NCI-H1092 treated with DMSO at 0.1 percent for 48 hours (cell line): ENCODE measurements at regions not wholly inside any gene's neighbourhood (a gene's known extent, or its start where the extent isn't known, plus 50 kb on each side); places are given as distances from the start of the nearest gene placed in this dataset.

Source experiments
- DNase-seq: peaks from one replicate; lab custom pipeline; 2025; lab: John Stamatoyannopoulos, UW

DNA sequence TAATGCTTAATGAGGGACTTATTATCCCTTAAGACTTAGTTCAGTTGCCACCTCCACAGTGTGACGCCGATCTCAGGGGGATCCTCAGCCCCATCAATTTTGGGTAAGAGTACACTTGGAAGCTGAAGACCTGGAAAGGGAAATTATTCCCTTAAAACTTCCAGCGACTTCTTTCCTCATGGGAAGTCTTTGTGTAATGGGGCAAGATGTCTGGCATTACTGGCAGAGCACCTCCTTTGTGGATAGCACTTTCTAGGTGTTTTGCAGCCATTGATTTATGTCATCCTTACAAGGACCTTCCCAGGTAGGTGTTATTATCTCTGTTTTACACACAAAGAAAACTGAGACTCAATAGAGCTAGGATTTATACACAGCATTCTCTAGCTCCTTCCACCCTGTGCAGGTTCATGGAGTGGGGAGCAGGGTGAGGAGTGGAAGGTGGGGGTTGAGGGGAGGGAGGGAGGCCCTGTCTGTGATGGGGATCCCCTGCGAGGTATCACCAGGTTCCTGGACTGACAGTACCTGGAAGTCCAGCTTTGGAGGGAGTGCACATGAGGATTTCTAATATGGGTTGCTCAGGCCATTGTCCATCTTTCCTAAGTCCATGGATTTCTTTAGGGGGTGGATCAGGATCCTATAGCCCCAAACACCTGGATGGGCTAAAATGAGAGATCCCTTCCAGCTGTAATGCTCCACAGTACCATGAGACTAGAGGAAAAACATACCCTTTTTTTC is 79.4 kb downstream of the MYCN start:
- no peak for DNase-seq

DNA sequence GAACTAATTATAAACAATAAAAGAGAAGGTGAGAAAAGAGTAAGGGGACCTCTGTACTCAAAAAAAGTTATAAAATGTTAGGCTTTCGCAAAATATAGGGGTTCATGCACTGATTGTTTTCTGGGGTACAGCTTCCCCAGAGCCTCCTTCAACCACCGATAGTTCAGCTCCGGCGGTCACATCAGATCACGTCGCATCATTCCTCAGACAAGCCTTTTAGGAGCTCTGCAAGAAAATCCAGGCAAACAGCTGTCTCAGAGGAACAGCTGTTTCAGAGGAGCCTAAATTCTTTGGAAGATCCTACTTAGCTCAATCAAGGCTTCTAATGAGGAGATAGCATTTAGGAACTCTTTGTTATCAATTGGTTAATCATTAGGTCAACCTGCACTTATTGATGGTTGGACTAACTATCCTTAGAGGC is 78.7 kb downstream of the MYCN start:
- no peak for DNase-seq

DNA sequence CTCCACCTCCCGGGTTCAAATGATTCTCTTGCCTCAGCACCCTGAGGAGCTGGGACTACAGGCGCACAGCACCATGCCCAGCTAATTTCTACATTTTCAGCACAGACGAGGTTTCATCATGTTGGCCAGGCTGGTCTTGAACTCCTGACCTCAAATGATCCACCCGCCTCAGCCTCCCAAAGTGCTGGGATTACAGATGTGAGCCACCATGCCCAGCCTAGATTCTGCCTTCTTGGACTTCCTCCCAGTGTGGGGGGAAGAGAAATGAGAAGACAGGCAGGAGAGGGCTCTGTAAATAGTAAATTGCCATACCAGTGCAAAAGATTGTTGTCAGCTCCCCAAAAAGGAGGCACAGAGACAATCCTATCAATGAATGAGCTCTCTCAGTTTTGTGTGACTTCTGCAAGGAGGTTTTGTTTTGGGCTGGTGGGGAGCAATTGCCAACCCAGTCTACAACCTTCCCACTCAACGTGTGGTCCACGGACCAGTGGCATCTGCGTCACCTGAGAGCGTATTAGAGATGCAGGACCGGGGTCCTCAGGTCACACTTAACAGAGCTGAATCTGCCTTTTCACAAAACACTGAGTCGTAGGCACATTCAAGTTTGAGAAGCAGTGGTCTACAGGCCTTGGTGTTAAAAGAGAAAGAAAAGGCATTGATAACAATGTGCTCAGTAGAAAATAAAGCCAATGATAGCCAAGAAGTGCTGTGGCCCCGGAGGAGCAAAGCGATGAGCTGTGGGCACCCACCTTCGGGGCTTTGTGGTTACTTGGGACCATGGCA is 78.1 kb downstream of the MYCN start:
- DNase-seq = no peak

DNA sequence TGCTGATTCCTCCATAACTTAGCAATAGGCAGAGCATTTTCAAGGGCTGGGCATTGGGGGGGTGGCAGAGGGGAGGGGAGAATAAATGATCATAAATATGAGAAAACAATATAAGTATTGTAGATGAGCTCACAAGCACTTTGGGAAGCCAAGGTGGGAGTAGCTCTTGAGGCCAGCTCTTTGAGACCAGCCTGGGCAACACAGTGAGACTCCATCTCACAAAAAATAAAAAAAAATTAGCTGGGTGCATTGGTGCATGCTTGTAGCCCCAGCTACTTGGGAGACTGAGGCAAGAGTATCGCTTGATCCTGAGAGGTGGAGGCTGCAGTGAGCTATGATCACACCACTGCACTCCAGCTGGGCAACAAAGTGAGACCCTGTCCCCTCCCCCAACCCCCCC is 75.9 kb downstream of the MYCN start:
- DNase-seq = no peak

DNA sequence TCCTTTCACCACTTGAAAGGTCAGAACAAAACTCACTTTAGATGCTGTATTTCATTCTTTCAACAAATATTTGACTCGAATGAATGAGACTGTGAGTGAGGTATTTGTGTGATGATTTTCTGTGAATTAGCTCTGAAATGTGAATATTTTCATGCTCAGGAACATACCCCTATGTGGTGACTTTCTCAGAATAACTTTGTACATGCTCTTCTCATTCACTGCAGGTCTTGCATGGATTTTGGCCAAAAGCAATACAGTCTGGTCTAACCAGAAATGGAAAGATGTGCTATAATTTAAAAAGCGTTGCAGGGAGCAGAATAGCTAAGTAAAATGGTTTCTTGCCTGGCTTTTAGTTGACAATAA is 75.5 kb downstream of the MYCN start:
- no peak for DNase-seq

DNA sequence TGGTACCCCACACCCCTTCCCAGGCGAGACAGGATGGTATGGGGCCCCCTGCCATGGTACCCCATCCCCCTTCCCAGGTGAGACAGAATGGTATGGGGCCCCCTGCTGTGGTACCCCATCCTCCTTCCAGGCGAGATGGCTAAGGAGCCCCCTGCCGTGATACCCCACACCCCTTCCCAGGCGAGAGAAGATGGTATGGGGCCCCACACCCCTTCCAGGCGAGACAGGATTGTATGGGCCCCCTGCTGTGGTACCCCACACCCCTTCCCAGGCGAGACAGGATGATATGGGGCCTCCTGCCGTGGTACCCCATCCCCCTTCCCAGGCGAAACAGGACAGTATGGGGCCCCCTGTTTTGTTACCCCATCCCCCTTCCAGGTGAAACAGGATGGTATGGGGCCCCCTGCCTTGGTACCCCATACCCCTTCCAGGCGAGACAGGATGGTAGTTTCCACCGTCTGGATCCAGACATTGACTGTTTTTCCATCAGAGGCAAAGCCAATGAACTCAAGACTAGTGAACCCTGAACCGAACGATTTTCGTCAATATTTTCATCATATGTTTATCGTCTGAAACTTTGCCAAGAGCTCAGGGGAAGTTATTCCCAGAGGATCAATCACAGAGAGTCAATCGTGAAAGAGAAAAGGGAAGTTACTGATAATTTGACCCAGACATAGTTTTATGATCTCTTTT is 75.0 kb downstream of the MYCN start:
- DNase-seq = no peak

DNA sequence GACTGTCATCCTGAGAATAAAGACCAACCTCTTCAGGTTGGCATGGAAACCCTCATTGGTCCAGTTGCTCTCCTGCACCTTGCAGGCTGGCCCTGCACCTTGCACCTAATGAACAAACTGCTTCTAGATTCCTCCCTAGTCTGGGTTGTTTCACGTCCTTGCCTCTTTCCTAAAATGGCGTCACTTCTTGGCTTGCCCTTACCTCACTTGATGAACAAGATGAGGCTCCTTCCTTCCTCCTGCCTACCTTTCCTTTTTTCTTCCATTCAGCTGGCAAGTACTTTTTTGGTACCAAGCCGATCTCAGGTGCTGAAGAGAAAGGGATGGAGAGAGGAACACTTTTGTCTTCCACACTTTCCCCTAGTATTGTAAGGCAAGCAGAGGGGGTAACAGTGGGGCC is 74.5 kb downstream of the MYCN start:
- DNase-seq = peak; percentile 30

DNA sequence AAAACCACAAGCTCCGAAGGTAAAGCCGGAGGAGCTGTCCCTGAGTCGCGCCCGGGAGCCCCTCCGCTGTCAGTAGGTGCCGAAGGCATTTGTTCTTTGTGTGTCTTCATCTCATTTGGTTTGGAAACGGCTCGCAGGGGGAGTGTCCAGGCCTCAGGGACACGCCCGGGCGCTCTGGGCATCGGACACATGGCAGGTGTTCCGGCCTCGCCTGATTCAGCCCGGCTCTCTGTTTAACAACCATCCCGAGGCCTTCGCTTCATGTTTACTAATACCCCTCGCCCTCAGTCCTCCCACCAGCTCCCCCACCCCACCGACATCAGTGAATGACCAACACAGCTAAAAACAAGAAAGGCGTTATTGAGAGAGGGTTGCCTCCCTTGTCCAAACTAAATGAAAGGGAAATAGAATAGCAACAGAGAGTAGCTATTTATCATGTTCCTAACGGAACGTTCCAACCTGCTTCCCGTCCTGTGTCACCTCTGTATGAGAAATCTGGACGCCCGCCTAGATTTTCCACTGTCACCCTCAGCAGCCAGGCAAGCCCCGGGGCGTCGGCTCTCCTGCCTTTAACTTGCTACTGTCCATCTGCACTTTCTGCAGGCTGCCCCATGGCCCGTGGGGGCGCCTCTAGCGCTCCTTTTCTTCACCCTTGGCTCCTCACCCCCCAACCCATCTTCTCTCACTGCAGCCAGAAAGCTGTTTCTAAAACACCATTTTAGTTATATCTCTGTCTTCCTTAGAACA is 73.9 kb downstream of the MYCN start:
- peak; percentile 50 for DNase-seq

DNA sequence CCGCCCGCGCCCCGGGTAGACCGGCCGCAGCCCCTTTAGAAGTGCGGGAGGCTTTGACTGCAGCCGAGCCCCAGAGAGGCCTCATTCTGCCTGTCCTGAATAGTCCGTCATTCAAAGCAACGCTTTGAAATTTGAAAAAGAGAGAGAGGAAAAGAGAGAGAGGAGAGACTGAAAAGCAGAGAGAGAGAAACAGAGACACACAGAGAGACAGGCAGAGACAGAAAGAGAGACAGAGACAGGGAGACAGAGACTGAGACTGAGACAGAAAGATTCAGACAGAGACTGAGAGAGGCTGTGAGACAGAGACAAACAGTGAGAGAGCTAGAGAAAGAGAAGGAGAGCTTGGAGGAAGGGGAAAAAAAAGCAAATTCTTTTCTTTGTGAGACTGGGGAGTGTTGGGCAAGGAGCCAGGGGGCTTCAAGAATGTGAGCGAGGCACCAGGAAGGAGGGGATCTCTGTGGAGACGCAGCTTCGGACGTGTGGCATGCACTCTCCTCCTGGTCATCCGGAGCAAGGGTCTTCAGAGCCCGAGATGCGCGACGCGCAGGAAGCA is 73.1 kb downstream of the MYCN start:
- no peak for DNase-seq

DNA sequence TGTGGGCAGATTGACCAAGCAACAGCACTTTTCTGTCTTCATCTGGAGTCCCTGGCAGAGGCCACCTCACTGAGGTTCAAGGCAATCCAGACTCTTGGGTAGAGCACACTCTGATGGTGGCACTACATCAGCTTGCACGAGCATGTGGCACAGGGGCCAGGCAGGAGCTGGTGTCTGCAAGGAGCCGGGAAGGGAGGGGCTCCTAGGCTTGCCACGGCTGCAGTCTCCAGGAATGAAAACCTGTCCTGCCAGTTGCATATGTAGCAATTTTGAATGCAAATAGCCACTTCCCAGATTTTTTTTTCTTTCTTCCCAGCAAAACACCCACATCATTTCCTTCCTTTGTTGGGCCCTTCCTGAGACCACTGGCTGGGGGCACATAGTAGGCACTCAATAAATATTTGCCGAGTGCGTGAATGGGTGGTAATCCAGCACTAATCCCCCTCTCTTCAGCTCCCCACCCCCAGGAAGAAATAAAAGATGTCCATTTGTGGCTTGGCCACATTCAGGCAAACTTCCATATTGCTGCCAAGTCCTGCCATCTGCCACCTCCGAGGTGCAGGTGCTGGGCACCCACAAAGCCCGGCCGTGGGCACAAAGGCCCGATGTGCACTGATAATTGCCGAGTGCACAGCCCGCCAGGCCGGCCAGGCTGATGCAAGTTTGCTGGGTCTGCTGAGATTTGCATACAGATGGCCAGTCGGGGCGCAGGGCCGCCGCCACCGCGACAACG is 72.4 kb downstream of the MYCN start:
- peak; percentile 70 for DNase-seq

DNA sequence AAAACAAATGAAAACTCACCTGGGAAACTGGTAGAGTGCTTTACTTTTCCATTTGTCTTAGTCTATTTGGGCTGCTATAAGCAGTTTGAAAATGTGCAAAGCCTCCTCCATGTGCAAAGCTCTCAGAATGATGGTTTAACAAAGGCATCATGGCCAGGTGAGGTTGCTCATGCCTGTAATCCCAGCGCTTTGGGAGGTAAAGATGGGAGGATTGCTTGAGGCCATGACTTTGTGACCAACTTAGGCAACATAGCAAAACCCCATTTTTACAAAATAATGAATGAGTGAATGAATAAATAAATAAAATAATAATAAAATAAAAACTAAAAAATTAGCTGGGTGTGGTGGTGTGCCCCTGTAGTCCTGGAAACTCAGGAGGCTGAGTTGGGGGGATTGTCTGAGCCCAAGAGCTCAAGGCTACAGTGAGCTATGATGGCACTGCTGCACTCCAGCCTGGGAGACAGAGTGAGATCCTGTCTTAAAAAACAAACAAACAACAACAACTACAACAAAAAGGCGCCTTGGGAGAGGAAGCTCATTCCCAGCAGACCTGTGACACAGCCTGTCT is 71.8 kb downstream of the MYCN start:
- no peak for DNase-seq

DNA sequence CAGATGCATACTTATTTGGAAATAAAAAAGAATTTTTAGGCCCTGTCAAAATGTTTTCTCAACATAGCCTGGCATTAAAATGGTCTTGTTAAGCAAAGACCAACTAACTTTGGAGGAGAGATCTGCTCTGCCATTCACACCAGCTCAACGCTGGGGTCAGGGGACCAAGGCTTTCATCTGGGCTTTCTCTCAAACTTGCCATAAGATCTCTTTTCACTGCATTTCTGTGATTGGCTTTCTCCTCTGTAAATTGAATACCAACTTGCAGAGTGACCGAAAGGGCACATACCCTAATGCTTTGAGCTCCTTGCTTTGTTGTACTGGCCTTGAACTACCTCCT is 71.2 kb downstream of the MYCN start:
- no peak for DNase-seq

DNA sequence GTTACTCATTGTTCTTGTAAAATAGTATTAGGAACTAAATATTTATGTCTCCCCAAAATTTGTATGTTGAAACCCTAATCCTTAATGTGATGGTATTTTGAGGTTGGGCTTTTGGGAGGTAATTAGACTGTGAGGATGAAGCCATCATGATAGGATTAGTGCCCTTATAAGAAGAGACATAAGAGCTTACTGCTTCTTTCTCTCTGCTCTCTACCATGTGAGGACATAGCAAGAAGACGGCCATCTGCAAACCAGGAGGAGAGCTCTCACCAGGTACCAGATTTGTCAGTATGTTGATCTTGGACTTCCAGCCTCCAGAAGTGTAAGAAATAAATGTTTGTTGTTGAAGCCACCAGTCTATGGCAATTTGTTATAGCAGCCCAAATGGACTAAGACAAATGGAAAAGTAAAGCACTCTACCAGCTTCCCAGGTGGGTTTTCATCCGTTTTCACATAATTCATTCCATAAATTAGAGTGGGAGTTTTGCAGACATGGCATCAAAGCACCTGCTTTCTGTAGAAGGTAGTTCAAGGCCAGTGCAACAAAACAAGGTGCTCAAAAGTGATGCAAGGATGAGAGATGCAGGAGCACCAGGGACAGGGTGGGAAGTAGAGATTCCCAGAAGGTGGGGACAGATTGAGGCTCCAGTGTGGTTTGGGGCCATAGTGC is 70.7 kb downstream of the MYCN start:
- no peak for DNase-seq

DNA sequence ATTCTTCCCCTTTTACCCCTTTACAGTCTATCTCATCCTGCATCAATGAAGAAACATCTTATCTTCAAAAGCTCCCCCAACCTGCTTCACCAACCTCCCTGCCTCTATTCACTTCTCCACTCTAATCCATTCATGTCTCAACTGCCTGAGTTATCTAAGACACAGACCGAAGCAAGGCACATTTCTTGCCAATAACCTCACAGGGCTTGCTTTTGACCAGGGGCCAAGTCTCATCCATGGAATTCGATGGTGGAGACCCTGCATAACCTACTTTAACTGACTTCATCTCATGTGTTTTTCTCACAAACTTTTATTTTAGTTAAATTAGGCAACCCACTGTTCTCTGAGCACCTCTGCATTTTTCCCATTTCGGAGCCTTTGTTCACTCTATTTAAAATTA is 69.7 kb downstream of the MYCN start:
- no peak for DNase-seq

DNA sequence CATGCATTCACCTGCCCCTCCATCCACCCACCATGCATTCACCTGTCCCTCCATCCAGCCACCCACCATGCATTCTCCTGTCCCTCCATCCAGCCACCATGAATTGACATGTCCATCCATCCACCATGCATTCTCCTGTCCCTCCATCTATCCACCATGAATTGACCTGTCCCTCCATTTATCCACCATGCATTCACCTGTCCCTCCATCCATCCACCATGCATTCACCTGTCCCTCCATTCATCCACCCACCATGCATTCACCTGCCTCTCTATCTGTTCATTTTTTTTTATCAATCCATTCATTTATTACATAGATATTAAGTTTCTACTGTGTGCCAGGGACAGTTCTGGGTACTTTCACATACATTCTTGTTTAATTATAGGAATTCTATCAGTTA is 69.2 kb downstream of the MYCN start:
- DNase-seq = no peak

DNA sequence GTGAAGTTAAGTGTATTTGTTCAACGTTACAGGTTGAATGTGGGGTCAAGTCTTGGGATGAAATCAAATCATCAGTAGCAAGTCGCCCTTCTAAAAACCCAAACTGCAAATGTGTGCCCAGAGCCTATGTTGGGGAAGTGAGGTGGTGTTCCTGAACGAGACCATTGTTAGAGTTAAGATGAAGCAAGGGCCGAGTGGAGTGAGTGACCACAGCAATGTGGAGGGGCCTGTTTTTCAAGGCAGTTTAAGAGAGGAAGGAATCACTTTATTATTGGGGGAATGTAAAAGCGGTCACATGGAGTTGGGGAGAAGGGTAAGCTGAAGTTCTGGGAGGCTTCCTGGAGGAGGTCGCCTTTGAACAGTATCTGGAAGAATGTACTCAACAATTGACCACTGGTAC is 68.5 kb downstream of the MYCN start:
- no peak for DNase-seq

DNA sequence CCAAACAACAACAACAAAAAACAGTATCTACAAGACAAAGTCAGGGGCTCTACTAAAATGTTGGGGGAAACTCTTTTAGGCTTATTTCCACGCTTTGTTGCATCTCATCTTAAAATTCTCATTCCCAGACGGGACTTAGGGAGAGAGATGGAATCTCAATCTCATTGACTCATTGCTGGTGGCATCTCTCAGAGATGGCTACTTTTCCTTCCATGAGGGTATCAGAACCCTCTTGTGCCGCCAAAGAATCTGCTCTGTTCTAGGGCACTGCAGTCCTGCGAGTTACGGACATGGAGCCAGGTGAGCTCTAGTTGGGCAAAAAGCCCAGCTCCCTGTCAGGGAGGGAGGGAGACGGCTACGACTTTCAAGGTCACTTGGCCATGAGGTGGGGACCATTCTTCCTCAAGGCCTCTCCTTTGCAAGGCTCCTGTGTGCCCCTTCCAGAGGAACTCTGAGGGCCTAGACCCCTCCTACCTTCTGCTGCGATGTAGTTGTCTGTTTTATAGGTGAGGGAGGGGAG is 68.0 kb downstream of the MYCN start:
- DNase-seq = no peak

DNA sequence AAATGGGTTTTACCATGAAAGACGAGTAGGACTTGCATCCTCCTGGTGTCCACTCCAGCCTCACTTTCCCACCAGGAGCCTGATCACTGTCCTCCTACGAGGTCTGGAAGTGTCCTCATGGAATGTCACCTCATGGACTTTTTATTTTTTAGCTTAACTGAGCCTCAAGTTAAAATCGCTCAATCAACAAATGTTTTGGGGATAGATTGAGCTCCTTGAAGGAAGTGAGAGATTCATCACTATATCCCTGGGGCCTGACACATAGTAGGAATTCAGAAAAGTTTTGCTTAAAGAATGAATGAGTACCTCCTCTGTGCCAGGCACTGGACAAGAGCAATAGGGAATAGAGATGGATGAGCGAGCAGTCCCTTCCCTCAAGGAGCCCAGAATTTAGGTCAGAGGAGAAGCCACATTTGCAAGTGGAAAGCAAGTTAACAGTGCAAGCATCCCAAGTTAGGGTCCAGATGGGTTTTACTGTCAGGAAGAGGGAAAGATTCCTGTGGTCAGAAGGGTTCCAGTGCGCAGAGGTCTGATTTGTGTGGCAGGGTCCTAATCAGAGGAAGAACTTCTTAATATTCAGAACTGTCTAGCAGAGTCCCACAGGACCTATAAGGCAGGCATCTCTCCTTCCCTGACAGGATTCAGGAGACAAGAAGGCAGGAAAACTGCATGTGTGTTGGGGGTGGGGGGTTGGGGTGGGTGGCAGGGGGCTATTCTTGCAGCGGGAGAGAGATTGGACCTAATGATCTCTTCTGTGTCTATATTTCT is 67.0 kb downstream of the MYCN start:
- no peak for DNase-seq

DNA sequence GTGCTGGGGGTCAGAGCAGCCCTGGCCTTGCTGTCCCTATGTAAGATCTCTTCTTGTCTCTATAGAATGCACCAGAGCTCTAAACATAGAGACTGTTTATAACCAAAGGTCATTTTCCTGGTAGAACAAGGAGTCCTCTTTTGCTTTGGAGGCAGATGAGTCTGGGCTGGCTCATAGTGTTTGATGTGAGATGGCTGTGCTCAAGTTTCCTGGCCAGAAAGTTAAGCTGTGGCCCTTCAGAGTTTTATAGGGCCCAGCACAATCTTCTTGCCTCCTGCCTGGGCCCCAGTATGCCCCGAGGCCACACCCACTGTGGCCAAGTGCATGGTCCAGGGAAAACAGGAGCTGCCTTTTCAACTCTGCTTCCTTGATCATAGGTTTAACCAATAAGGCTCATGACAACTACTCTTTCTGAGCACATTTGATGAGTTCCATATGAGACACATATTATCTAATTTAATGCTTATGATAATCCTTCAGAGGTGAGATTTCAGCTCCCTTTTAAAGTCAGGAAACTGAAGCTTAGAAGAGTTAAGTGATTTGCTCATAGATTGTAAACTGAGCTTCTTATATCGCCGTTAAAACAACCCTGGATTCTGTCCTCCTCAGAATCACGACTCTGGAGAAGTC is 66.3 kb downstream of the MYCN start:
- no peak for DNase-seq
